ENCODE measurements at regions not wholly inside any gene's neighbourhood (a gene's known extent, or its start where the extent isn't known, plus 50 kb on each side); places are given as distances from the start of the nearest gene placed in this dataset.

GRCh38 chr12:24227551-24227950 is 278.1 kb upstream of the SOX5 start:
- POLR2A ChIA-PET: no interaction called here
- TF ChIP-seq FOXM1 (IDR thresholded peaks at IDR 0.05; ENCODE audit: borderline replicate concordance) (no peak), ARNT (IDR thresholded peaks at IDR 0.05) (no peak), TARDBP (IDR thresholded peaks at IDR 0.05) (no peak), NFRKB (IDR thresholded peaks at IDR 0.05) (no peak), L3MBTL2 (conservative IDR thresholded peaks at IDR 0.05) (no peak), HDGF (IDR thresholded peaks at IDR 0.05; ENCODE audit: borderline replicate concordance) (no peak), CTBP1 (IDR thresholded peaks at IDR 0.05; ENCODE audit: borderline replicate concordance) (no peak)
- CTCF ChIA-PET: no interaction called here
- no peak for DNase-seq (ENCODE audit: extremely low spot score)

- POLR2A ChIA-PET: no interaction called here
- CTCF ChIA-PET: no interaction called here
- no peak for DNase-seq (ENCODE audit: extremely low spot score)
- TF ChIP-seq LEF1 (IDR thresholded peaks at IDR 0.05; ENCODE audit: borderline replicate concordance) (no peak), ELF4 (IDR thresholded peaks at IDR 0.05) (no peak), FOXA1 (IDR thresholded peaks at IDR 0.05) (no peak), L3MBTL2 (conservative IDR thresholded peaks at IDR 0.05) (no peak), FOXK2 (IDR thresholded peaks at IDR 0.05) (no peak), ARNT (IDR thresholded peaks at IDR 0.05) (no peak), TARDBP (IDR thresholded peaks at IDR 0.05) (no peak), SP1 (IDR thresholded peaks at IDR 0.05) (no peak), ZNF384 (IDR thresholded peaks at IDR 0.05) (no peak), BHLHE40 (IDR thresholded peaks at IDR 0.05; ENCODE audit: borderline replicate concordance) (no peak)
Observed at GRCh38 chr12:24226745-24227350, 277.4 kb upstream of the SOX5 start.

- CTCF ChIA-PET: no interaction called here
- TF ChIP-seq FOXA1 (IDR thresholded peaks at IDR 0.05) (no peak), NFRKB (IDR thresholded peaks at IDR 0.05) (no peak), LEF1 (IDR thresholded peaks at IDR 0.05; ENCODE audit: borderline replicate concordance) (no peak), PKNOX1 (IDR thresholded peaks at IDR 0.05) (no peak)
- POLR2A ChIA-PET: no interaction called here
- no peak for DNase-seq (ENCODE audit: extremely low spot score)
Observed at GRCh38 chr12:24224401-24224800, 274.9 kb upstream of the SOX5 start.

GRCh38 chr12:24223926-24224325 is 274.5 kb upstream of the SOX5 start:
- TF ChIP-seq NFRKB (IDR thresholded peaks at IDR 0.05) (no peak), PKNOX1 (IDR thresholded peaks at IDR 0.05) (no peak)
- ChIA-PET POLR2A (no interaction called here), CTCF (no interaction called here)

GRCh38 chr12:24222968-24223367 is 273.5 kb upstream of the SOX5 start:
- POLR2A ChIA-PET: no interaction called here
- CTCF ChIA-PET: no interaction called here

More at GRCh38 chr12:24223926-24224325, 274.5 kb upstream of the SOX5 start:
- no peak for DNase-seq (ENCODE audit: extremely low spot score)

GRCh38 chr12:24212496-24212895 is 263.0 kb upstream of the SOX5 start:
- DNase-seq (ENCODE audit: extremely low spot score): no peak
- ChIA-PET POLR2A (no interaction called here), CTCF (no interaction called here)
- no peak for TF ChIP-seq FOXK2 (IDR thresholded peaks at IDR 0.05)
- no peak for TF ChIP-seq TARDBP (IDR thresholded peaks at IDR 0.05)
- TF ChIP-seq HDGF (IDR thresholded peaks at IDR 0.05; ENCODE audit: borderline replicate concordance): no peak
- TF ChIP-seq ARNT (IDR thresholded peaks at IDR 0.05): no peak
- no peak for TF ChIP-seq BHLHE40 (IDR thresholded peaks at IDR 0.05; ENCODE audit: borderline replicate concordance)
- TF ChIP-seq ELF4 (IDR thresholded peaks at IDR 0.05): no peak
- no peak for TF ChIP-seq FOXM1 (IDR thresholded peaks at IDR 0.05; ENCODE audit: borderline replicate concordance)
- TF ChIP-seq CTBP1 (IDR thresholded peaks at IDR 0.05; ENCODE audit: borderline replicate concordance): no peak

More at GRCh38 chr12:24222968-24223367, 273.5 kb upstream of the SOX5 start:
- TF ChIP-seq FOXM1 (IDR thresholded peaks at IDR 0.05; ENCODE audit: borderline replicate concordance): no peak
- TF ChIP-seq CTBP1 (IDR thresholded peaks at IDR 0.05; ENCODE audit: borderline replicate concordance): no peak
- no peak for TF ChIP-seq SUZ12 (IDR thresholded peaks at IDR 0.05)
- no peak for TF ChIP-seq BHLHE40 (IDR thresholded peaks at IDR 0.05; ENCODE audit: borderline replicate concordance)
- no peak for TF ChIP-seq L3MBTL2 (conservative IDR thresholded peaks at IDR 0.05)
- no peak for TF ChIP-seq FOXA1 (IDR thresholded peaks at IDR 0.05)
- TF ChIP-seq ZNF384 (IDR thresholded peaks at IDR 0.05): no peak
- no peak for TF ChIP-seq FOXK2 (IDR thresholded peaks at IDR 0.05)
- TF ChIP-seq TARDBP (IDR thresholded peaks at IDR 0.05): no peak
- DNase-seq (ENCODE audit: extremely low spot score): no peak

- ChIA-PET POLR2A (no interaction called here), CTCF (no interaction called here)
- DNase-seq (ENCODE audit: extremely low spot score): no peak
- TF ChIP-seq FOXK2 (IDR thresholded peaks at IDR 0.05): no peak
Observed at GRCh38 chr12:24206621-24207020, 257.2 kb upstream of the SOX5 start.

GRCh38 chr12:24201258-24201970 is 251.9 kb upstream of the SOX5 start:
- ChIA-PET POLR2A (no interaction called here), CTCF (no interaction called here)

More at GRCh38 chr12:24201258-24201970, 251.9 kb upstream of the SOX5 start:
- TF ChIP-seq L3MBTL2 (conservative IDR thresholded peaks at IDR 0.05) (no peak), NFRKB (IDR thresholded peaks at IDR 0.05) (no peak), FOXM1 (IDR thresholded peaks at IDR 0.05; ENCODE audit: borderline replicate concordance) (no peak), LEF1 (IDR thresholded peaks at IDR 0.05; ENCODE audit: borderline replicate concordance) (no peak), FOXK2 (IDR thresholded peaks at IDR 0.05) (no peak), SP1 (IDR thresholded peaks at IDR 0.05) (no peak), CTBP1 (IDR thresholded peaks at IDR 0.05; ENCODE audit: borderline replicate concordance) (no peak), BHLHE40 (IDR thresholded peaks at IDR 0.05; ENCODE audit: borderline replicate concordance) (no peak), ZNF384 (IDR thresholded peaks at IDR 0.05) (no peak), SUZ12 (IDR thresholded peaks at IDR 0.05) (no peak), FOXA1 (IDR thresholded peaks at IDR 0.05) (no peak), TARDBP (IDR thresholded peaks at IDR 0.05) (no peak)
- DNase-seq (ENCODE audit: extremely low spot score): no peak
